A673 (cell line): ENCODE measurements at regions not wholly inside any gene's neighbourhood (a gene's known extent, or its start where the extent isn't known, plus 50 kb on each side); places are given as distances from the start of the nearest gene placed in this dataset.

Experiments used
- BruUV-seq: library from RNA; stranded (reverse); fragments of 400-500 nt; replicated peaks from 2 replicates; lab custom pipeline; 2021; lab: Mats Ljungman, UMichigan
- CTCF ChIA-PET: fragments of 300-600 bp; sonication (Branson Sonifier 250); formaldehyde crosslinking; loops from one replicate; lab custom pipeline; 2022; ENCODE audit warnings: antibody characterized with exemption; lab: Charles Lee
- POLR2A ChIA-PET: fragments of 300-600 bp; sonication (Branson Sonifier 250); formaldehyde crosslinking; loops from one replicate; lab custom pipeline; 2022; ENCODE audit warnings: antibody characterized with exemption; ENCODE audit not compliant: low non-redundant PET; lab: Charles Lee
- DNase-seq: peaks from one replicate; pipeline ENCODE4 v3.0.0-alpha.2; 2015; ENCODE audit warnings: low spot score
- H3K27ac ChIP-seq: fragments of 200-600 bp; sonication (generic); 2 replicates; pipeline ENCODE4 v1.5.1; 2016; ENCODE audit warnings: mixed run types, low read depth, mild to moderate bottlenecking, mixed read lengths, antibody characterized with exemption, low read length; ENCODE audit not compliant: poor library complexity, severe bottlenecking
- H3K27me3 ChIP-seq: fragments of 200-600 bp; sonication (generic); replicated peaks from 2 replicates; pipeline ENCODE4 v1.6.1; 2017; ENCODE audit warnings: mixed run types, low read depth, mild to moderate bottlenecking, mixed read lengths, antibody characterized with exemption, low read length; ENCODE audit not compliant: insufficient read depth, poor library complexity
- H3K36me3 ChIP-seq: fragments of 200-600 bp; sonication (generic); 2 replicates; pipeline ENCODE4 v1.6.1; 2016; ENCODE audit warnings: mixed run types, mild to moderate bottlenecking, mixed read lengths, antibody characterized with exemption, low read length; ENCODE audit not compliant: insufficient read depth, poor library complexity, severe bottlenecking
- H3K4me1 ChIP-seq: fragments of 200-600 bp; sonication (generic); 2 replicates; pipeline ENCODE4 v1.6.1; 2017; ENCODE audit warnings: mixed run types, mild to moderate bottlenecking, mixed read lengths, antibody characterized with exemption, low read length; ENCODE audit not compliant: insufficient read depth, poor library complexity, severe bottlenecking
- H3K4me3 ChIP-seq: fragments of 200-600 bp; sonication (generic); 2 replicates; pipeline ENCODE4 v1.5.1; 2016; ENCODE audit warnings: low read depth, mixed run types, mild to moderate bottlenecking, mixed read lengths, low read length; ENCODE audit not compliant: poor library complexity, severe bottlenecking
- H3K9me3 ChIP-seq: fragments of 200-600 bp; sonication (generic); 2 replicates; pipeline ENCODE4 v1.6.1; 2016; ENCODE audit warnings: mixed run types, low read depth, mild to moderate bottlenecking, mixed read lengths, antibody characterized with exemption, low read length; ENCODE audit not compliant: poor library complexity, severe bottlenecking
- CTCF ChIP-seq: fragments of 300-800, 200-600 bp; sonication (generic); conservative IDR thresholded peaks from 2 replicates; pipeline ENCODE4 v1.5.1; 2017; ENCODE audit warnings: low read depth, mild to moderate bottlenecking, antibody characterized with exemption, low read length, moderate library complexity, mixed read lengths
- EZH2 ChIP-seq: fragments of 200-600 bp; sonication (generic); IDR thresholded peaks from 2 replicates; pipeline ENCODE4 v1.6.1; 2017; ENCODE audit warnings: borderline replicate concordance, low read depth, mild to moderate bottlenecking, mixed read lengths, antibody characterized with exemption, low read length; ENCODE audit not compliant: poor library complexity, severe bottlenecking
- intact Hi-C: fragments of 100-400 bp; cut with micrococcal nuclease; formaldehyde crosslinking; loops from one replicate; pipeline ENCODE4 v1.10.0; 2022; ENCODE audit not compliant: unreplicated experiment

GRCh38 chr5:167916261-167916691 lies 375.2 kb upstream of the WWC1 start:
- Histone ChIP-seq H3K9me3 (no peaks in the 10 kb centered on the region), H3K4me1 (peaks cover 50% of the 10 kb centered on the region), H3K27me3 (no peaks in the 10 kb centered on the region), H3K4me3 (no peak overlapping the region), H3K27ac (peak overlapping the region; percentile 31), H3K36me3 (no peaks in the 10 kb centered on the region)
- no peak for DNase-seq
- TF ChIP-seq EZH2 (no peak), CTCF (no peak)
- BruUV-seq: no TSS peak
- CTCF ChIA-PET: no interaction called here
- intact Hi-C loops: no loop called here
- POLR2A ChIA-PET: no interaction called here

GRCh38 chr5:167916706-167917105 lies 374.7 kb upstream of the WWC1 start:
- no TSS peak for BruUV-seq
- POLR2A ChIA-PET: no interaction called here
- Histone ChIP-seq H3K4me3 (no peak overlapping the region), H3K27ac (peak overlapping the region; percentile 31), H3K4me1 (peaks cover 54% of the 10 kb centered on the region), H3K27me3 (no peaks in the 10 kb centered on the region), H3K36me3 (no peaks in the 10 kb centered on the region), H3K9me3 (no peaks in the 10 kb centered on the region)
- TF ChIP-seq CTCF: no peak
- TF ChIP-seq EZH2: no peak
- no peak for DNase-seq
- CTCF ChIA-PET: no interaction called here
- intact Hi-C loops: no loop called here

GRCh38 chr5:167918184-167918812 lies 373.1 kb upstream of the WWC1 start:
- no TSS peak for BruUV-seq
- ChIA-PET POLR2A (interaction anchor here (0.6 to 0.8 kb wide), 2 partner anchors 744 to 1752 kb away, joined by 3 to 5 read pairs; no protein-coding TSS in a partner anchor), CTCF (no interaction called here)

More at GRCh38 chr5:167918184-167918812, 373.1 kb upstream of the WWC1 start:
- TF ChIP-seq EZH2 (no peak), CTCF (no peak)
- Histone ChIP-seq H3K27me3 (no peaks in the 10 kb centered on the region), H3K36me3 (no peaks in the 10 kb centered on the region), H3K9me3 (no peaks in the 10 kb centered on the region), H3K27ac (no peak overlapping the region), H3K4me1 (peaks cover 45% of the 10 kb centered on the region), H3K4me3 (no peak overlapping the region)
- no peak for DNase-seq
- intact Hi-C loops: no loop called here
